ENCODE measurements at regions not wholly inside any gene's neighbourhood (a gene's known extent, or its start where the extent isn't known, plus 50 kb on each side); places are given as distances from the start of the nearest gene placed in this dataset.

DNA sequence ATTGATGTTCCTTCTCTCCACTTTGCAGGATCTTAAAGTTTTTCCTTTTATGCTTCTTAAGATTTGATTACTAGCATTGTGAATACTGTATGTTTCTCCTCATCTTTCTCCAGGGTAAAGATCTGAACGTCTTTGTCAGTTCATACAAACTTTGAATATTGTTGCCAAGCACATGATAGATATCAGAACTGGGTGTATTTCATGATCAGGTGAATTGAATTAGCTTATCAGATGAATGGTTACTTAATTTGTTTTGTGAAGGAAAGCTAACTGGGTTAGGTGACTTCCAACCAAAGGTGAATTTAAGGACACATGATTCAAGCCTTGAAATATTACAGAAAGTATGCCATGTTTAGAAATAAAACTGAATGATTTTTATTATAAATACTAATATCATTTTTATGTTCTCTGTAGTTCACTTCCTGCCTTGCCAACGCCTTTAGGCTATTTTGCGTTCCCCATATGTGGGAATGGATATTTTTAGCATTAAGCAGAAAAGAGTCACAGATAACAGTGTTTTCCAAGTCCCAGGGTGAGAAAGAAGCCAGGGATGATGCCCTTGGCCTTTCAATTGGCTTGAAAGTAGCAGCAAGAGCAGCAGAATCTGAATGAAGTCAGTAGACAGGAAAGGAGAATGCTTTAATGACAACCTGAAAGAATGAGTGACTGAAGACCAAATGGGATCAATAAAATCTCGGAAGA is 752.1 kb downstream of the NCAM2 start:
- no peak for DNase-seq (ENCODE audit: extremely low spot score)
- H3K27ac ChIP-seq (ENCODE audit: low read depth), result no peak overlapping the region
- WGBS, result 39% methylated on average over 4 of the region's 4 CpGs
- no peaks in the 10 kb centered on the region for H3K4me1 ChIP-seq (ENCODE audit: insufficient read depth)
- no peak overlapping the region for H3K4me3 ChIP-seq (ENCODE audit: low read depth, low read length)
- no peaks in the 10 kb centered on the region for H3K36me3 ChIP-seq (ENCODE audit: insufficient read depth)

DNA sequence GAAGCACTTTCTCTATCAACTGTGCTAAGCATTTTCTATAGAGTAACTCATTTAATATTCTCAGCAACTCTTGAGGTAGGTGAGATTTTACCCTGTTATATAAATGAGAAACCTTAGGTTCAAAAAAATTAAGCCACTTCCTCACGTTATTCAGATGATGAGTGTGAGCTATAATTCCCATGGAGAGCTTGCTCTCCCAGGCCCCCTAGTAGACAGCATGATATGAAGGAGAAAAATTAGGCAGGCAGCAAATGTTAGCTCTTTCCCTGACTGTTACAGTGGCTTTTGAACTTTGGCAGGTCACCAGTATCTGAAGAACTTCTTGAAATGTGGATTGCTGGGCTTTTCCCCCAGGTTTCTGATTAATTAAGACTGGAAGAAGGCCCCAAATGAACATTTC is 753.1 kb downstream of the NCAM2 start:
- 64% methylated on average over 1 of the region's 1 CpG for WGBS
- Histone ChIP-seq H3K4me3 (ENCODE audit: low read depth, low read length) (no peak overlapping the region), H3K36me3 (ENCODE audit: insufficient read depth) (no peaks in the 10 kb centered on the region), H3K4me1 (ENCODE audit: insufficient read depth) (no peaks in the 10 kb centered on the region), H3K27ac (ENCODE audit: low read depth) (no peak overlapping the region)
- no peak for DNase-seq (ENCODE audit: extremely low spot score)

DNA sequence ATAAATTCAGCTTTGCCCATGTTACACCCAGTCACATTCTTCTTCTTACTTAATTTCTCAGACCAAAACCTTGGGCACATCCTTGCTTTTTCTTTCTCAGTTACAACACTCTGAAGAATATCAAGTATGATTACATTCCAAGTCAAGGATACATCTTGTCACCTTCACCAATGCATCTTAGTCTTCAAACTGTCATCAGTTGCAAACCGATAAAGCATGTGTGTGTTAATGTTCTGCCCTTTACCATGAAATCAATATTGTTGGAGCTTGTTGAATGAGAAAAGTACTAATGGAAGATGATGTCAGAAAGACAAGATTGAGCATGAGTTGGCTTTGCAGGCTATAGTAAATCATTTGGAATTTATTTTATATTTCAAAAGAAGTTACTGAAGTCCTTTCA is 764.6 kb downstream of the NCAM2 start:
- no peak for DNase-seq (ENCODE audit: extremely low spot score)
- Histone ChIP-seq H3K27ac (ENCODE audit: low read depth) (no peak overlapping the region), H3K4me1 (ENCODE audit: insufficient read depth) (no peaks in the 10 kb centered on the region), H3K36me3 (ENCODE audit: insufficient read depth) (no peaks in the 10 kb centered on the region), H3K4me3 (ENCODE audit: low read depth, low read length) (no peak overlapping the region)
- WGBS, result 81% methylated on average over 1 of the region's 1 CpG

DNA sequence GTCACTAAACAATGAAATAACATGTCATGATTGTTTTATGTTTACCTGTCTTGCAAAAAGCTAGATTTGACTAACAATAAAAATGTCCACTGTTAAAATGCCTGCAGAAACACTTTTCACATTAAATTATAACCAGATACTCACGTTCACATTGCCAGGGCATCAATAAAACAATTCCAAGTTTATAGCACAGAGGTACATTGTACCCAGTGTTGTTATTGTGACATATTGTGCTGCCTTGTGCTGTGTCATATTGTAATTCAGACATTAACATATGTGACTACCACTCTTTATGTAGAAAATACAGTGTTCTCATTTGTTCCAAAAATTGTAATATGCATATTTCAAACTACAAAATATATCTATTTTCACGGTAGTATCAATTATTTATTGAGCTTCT is 766.1 kb downstream of the NCAM2 start:
- Histone ChIP-seq H3K4me1 (ENCODE audit: insufficient read depth) (no peaks in the 10 kb centered on the region), H3K4me3 (ENCODE audit: low read depth, low read length) (no peak overlapping the region), H3K27ac (ENCODE audit: low read depth) (no peak overlapping the region), H3K36me3 (ENCODE audit: insufficient read depth) (no peaks in the 10 kb centered on the region)
- 75% methylated on average over 2 of the region's 2 CpGs for WGBS
- no peak for DNase-seq (ENCODE audit: extremely low spot score)

DNA sequence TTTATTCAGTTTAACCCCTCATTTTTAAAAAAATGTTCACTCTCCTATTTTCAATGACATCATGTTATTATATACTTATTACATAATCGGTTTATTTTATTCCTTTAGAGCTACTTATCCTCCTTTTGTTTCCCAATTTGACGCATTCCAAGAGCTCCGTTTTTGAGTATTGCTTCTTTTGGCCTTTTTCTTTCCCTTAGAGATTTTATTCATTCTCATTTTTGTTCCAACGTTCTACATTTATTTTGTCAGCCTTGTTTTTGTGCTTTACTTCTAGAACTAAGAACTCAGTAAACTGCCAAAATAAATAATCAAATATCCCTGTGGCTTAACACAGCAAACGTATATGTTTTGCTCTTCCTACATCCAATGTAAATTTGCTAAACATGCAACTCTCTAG is 769.1 kb downstream of the NCAM2 start:
- 74% methylated on average over 5 of the region's 5 CpGs for WGBS
- H3K27ac ChIP-seq (ENCODE audit: low read depth), result no peak overlapping the region
- H3K36me3 ChIP-seq (ENCODE audit: insufficient read depth), result no peaks in the 10 kb centered on the region
- H3K4me1 ChIP-seq (ENCODE audit: insufficient read depth), result no peaks in the 10 kb centered on the region
- H3K4me3 ChIP-seq (ENCODE audit: low read depth, low read length), result no peak overlapping the region
- no peak for DNase-seq (ENCODE audit: extremely low spot score)

DNA sequence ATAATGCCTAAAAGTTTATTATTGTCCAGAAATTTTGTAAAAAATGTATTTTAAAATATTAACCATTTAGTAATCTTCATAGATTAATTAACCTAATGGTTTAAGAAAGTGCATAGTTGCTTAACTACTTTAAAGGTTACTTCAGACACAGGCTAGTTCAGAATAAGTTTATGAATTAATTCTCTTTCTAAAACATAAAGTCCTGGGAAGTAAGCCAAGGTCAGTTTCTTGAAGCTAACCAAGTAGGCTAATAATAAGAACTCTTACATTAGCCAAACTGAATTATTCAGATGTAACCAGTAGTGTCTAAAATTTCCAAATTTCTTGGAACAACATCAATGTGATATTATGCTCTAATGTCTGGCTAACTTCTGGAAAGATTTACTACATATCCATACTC is 790.4 kb downstream of the NCAM2 start:
- H3K36me3 ChIP-seq (ENCODE audit: insufficient read depth), result no peaks in the 10 kb centered on the region
- no peak for DNase-seq (ENCODE audit: extremely low spot score)
- H3K4me3 ChIP-seq (ENCODE audit: low read depth, low read length), result no peak overlapping the region
- H3K4me1 ChIP-seq (ENCODE audit: insufficient read depth), result no peaks in the 10 kb centered on the region
- no peak overlapping the region for H3K27ac ChIP-seq (ENCODE audit: low read depth)

DNA sequence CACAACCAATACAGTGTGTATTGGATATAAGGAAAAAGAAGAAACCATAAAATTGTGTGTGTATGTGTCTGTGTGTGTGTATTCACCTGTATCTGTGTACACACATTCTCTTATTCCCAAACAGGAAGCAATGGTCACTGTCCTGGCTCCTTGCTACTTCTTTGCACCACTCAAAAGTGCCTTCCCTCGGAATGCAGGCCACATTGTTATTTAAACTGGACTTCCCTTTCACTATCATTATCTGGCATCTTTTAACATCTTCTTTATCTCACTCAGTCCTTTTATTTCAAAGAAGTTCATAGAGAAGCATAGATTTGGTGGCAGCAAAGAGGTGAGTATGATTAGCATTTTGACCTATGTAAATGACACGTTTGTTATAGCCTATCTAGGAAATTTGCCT is 803.7 kb downstream of the NCAM2 start:
- Histone ChIP-seq H3K27ac (ENCODE audit: low read depth) (no peak overlapping the region), H3K4me3 (ENCODE audit: low read depth, low read length) (no peak overlapping the region), H3K4me1 (ENCODE audit: insufficient read depth) (no peaks in the 10 kb centered on the region), H3K36me3 (ENCODE audit: insufficient read depth) (no peaks in the 10 kb centered on the region)
- DNase-seq (ENCODE audit: extremely low spot score), result no peak
- 36% methylated on average over 2 of the region's 2 CpGs for WGBS

DNA sequence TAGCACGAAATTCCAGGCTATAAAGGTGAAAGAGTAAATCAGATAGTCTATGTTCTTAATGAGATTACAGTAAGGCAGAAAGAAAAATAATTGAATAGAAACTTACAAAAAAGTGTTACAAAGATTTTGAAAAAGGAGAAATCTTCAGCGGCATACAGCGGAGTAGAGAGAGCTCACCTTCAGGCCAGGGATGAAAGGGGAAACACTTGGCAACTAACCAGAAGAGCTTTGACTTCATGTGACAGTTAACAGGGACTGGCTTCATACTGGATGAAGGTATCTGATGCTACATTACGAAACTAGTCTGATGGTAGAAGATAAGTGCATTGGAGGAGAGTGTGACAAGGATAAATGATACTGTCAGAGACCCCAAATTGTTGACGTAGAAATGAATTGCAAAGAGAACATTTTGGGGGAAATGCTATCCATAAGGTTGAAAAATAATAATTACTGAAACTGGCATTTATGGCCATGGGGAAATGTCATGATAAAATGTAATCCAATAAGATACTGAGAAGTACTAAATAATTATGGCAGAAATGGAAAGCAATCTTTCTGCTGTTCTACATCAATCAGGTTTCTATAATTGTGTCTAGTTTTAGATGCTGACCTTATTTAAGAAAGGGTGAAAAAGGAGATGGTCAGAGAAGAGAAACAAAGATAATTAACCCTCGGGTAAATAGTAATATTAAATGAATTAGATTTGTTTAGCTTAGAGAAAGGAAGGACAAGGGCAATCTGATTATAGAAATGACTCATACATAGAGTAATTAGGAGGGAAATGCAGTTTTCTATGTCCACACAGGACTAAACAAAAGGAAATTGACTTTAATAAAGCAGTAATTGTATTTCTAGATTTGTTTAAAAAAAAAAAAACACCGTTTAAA is 808.7 kb downstream of the NCAM2 start:
- Histone ChIP-seq H3K27ac (ENCODE audit: low read depth) (no peak overlapping the region), H3K36me3 (ENCODE audit: insufficient read depth) (no peaks in the 10 kb centered on the region), H3K4me3 (ENCODE audit: low read depth, low read length) (no peak overlapping the region), H3K4me1 (ENCODE audit: insufficient read depth) (no peaks in the 10 kb centered on the region)
- DNase-seq (ENCODE audit: extremely low spot score), result no peak
- WGBS, result 68% methylated on average over 7 of the region's 7 CpGs

DNA sequence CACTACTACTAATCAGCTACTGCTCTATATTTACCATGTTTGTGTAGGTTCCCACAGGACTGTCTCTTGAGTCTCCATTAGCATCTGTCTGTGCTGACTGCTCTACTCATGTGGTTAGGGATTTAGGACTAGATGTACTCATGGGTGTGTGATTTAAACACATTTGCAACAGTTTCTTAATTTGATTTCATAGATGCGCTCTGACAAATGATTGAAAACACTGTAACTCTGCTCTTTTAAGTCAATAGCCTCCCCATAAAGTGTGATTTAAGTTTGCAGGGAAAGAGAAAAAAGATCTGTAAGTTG is 809.3 kb downstream of the NCAM2 start:
- H3K36me3 ChIP-seq (ENCODE audit: insufficient read depth), result no peaks in the 10 kb centered on the region
- no peak overlapping the region for H3K4me3 ChIP-seq (ENCODE audit: low read depth, low read length)
- DNase-seq (ENCODE audit: extremely low spot score), result peak; percentile 7
- no peak overlapping the region for H3K27ac ChIP-seq (ENCODE audit: low read depth)
- no peaks in the 10 kb centered on the region for H3K4me1 ChIP-seq (ENCODE audit: insufficient read depth)
- 93% methylated on average over 1 of the region's 1 CpG for WGBS

DNA sequence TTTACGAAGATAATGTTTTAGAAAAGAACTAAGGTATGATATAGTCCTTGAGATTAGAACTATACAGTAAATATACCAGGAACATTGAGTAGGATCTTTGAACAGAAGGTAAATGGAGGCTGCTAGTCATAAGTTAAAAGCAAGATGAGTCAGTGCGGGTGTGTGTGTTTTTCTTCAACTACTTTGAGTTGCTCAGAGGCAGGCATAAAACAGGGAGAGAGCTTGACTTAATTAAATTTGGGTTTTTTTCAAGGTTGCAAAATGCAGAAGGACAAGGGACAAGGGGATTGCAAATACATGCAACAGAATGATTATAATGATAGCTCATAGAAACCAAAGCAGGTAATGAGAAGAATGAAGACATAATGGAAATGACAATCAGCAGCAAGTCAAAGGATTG is 815.1 kb downstream of the NCAM2 start:
- no peaks in the 10 kb centered on the region for H3K4me1 ChIP-seq (ENCODE audit: insufficient read depth)
- H3K4me3 ChIP-seq (ENCODE audit: low read depth, low read length), result no peak overlapping the region
- no peak for DNase-seq (ENCODE audit: extremely low spot score)
- no peak overlapping the region for H3K27ac ChIP-seq (ENCODE audit: low read depth)
- WGBS, result 90% methylated on average over 2 of the region's 2 CpGs
- no peaks in the 10 kb centered on the region for H3K36me3 ChIP-seq (ENCODE audit: insufficient read depth)

DNA sequence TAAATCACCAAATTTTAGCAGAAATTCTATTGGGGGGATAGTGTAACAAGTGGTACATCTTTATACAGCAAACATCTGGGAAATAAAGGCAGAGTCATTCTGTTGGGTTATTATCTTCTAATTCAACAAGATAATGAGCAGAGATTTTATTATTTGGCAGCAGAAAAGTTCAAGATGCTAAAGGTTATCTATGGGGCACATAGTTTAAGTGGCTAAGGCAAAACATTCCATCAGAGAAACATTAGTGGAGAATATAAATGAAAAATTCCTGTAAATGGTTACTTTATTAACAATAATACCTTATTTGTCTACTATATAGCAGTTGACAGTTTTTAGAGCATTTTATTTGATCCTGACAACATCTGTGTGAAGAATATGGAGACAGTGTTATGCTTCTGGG is 815.7 kb downstream of the NCAM2 start:
- DNase-seq (ENCODE audit: extremely low spot score), result no peak
- Histone ChIP-seq H3K27ac (ENCODE audit: low read depth) (no peak overlapping the region), H3K4me1 (ENCODE audit: insufficient read depth) (no peaks in the 10 kb centered on the region), H3K36me3 (ENCODE audit: insufficient read depth) (no peaks in the 10 kb centered on the region), H3K4me3 (ENCODE audit: low read depth, low read length) (no peak overlapping the region)

DNA sequence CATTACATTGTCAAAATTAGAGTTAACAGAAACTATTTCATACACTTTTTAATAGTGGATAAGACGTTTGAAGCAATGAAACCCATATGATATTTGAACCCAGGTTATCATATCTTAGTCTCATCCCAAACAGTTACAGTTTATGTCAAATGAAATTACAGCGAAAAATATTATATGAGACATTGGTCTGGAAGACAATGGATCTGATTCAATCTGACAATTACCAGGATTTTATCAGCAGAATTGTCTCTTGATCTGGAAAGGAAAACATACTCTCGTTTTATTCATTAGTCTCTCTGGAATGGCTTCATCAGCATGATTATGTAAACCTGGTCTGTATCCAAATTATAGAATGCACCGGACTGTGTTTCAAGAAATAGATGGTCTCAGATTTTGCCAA is 818.6 kb downstream of the NCAM2 start:
- Histone ChIP-seq H3K36me3 (ENCODE audit: insufficient read depth) (no peaks in the 10 kb centered on the region), H3K4me3 (ENCODE audit: low read depth, low read length) (no peak overlapping the region), H3K4me1 (ENCODE audit: insufficient read depth) (no peaks in the 10 kb centered on the region), H3K27ac (ENCODE audit: low read depth) (no peak overlapping the region)
- 45% methylated on average over 4 of the region's 4 CpGs for WGBS
- no peak for DNase-seq (ENCODE audit: extremely low spot score)

DNA sequence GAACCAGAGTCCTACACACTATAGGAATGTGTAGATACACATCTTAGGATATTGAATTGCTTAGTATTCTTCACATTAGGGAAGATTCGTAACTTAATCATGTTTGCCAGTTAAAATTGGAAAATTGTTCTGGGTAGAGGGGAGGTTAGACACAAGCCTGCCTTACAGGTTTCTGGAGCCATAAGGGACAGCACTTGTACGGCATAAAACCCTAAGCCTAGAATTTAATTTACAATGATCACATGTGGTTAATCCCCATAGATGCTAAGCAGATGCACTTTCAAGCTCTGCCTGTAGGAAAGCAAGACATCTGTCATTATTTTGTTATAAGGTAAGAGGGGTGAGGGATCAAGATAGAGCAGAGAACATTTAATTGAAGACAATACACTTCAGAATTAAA is 820.7 kb downstream of the NCAM2 start:
- H3K27ac ChIP-seq (ENCODE audit: low read depth), result no peak overlapping the region
- 60% methylated on average over 2 of the region's 2 CpGs for WGBS
- H3K4me1 ChIP-seq (ENCODE audit: insufficient read depth), result no peaks in the 10 kb centered on the region
- DNase-seq (ENCODE audit: extremely low spot score), result no peak
- H3K36me3 ChIP-seq (ENCODE audit: insufficient read depth), result no peaks in the 10 kb centered on the region
- H3K4me3 ChIP-seq (ENCODE audit: low read depth, low read length), result no peak overlapping the region

DNA sequence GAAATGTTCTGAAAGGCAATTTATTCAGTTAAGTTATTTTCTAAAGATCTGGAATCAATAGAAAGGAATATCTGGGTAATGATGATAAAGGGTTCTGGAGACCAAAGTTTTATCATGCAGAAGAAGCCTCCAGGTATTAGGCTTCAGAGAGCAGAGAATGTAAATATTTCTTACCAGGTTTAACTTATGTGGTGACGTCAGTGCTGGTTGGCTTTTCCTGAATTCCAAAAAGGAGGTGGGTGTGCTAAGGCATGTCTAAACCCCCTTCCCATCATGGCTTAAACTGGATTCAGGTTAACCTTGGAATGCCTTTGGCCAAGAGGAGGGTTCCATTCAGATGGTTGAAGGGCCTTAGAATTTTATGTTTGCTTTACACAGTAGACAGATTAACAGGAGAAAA is 829.9 kb downstream of the NCAM2 start:
- 82% methylated on average over 1 of the region's 1 CpG for WGBS
- Histone ChIP-seq H3K4me3 (ENCODE audit: low read depth, low read length) (no peak overlapping the region), H3K4me1 (ENCODE audit: insufficient read depth) (no peaks in the 10 kb centered on the region), H3K36me3 (ENCODE audit: insufficient read depth) (no peaks in the 10 kb centered on the region), H3K27ac (ENCODE audit: low read depth) (no peak overlapping the region)
- DNase-seq (ENCODE audit: extremely low spot score), result no peak

Data from urinary bladder (tissue), 3 donors.